ENCODE measurements at regions not wholly inside any gene's neighbourhood (a gene's known extent, or its start where the extent isn't known, plus 50 kb on each side); places are given as distances from the start of the nearest gene placed in this dataset.

GRCh38 chr1:195960580-195960979 lies 647.7 kb downstream of the KCNT2 start:
- no peaks in the 10 kb centered on the region for H3K27me3 ChIP-seq (ENCODE audit: low read depth, low read length)
- no peak overlapping the region for H3K4me3 ChIP-seq (ENCODE audit: low read depth in 1 of 2, low read length in 2 of 2)
- no peaks in the 10 kb centered on the region for H3K9me3 ChIP-seq (ENCODE audit: control insufficient read depth in 1 of 2, low read length in 2 of 2)
- no peak overlapping the region for H3K27ac ChIP-seq (ENCODE audit: low read length)
- H3K36me3 ChIP-seq (ENCODE audit: control insufficient read depth in 1 of 2, insufficient read depth in 2 of 2, low read length in 2 of 2): no peaks in the 10 kb centered on the region
- H3K4me1 ChIP-seq (ENCODE audit: control insufficient read depth in 1 of 2, insufficient read depth in 2 of 2, low read length in 2 of 2): no peaks in the 10 kb centered on the region

DNA sequence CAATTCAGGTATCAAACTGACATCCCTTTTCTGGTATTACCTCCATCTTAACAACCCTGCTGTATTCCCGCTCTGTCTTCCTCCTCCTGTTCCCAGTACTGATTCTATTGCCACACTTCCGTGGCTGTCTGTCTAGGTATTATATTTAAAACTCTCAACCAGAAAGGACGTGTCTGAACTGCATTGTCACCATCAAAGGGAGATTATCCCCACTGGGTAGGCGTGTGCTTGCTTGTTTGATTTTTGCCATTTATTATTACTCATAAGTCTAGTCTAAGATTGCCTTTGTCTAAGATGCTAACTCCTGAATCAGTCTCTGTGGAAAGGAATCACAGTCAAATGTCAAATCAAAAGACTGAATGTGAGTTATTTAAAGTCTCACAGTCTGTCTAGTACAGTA lies 650.1 kb downstream of the KCNT2 start:
- Histone ChIP-seq H3K4me3 (ENCODE audit: low read depth in 1 of 2, low read length in 2 of 2) (no peak overlapping the region), H3K4me1 (ENCODE audit: control insufficient read depth in 1 of 2, insufficient read depth in 2 of 2, low read length in 2 of 2) (no peaks in the 10 kb centered on the region), H3K27me3 (ENCODE audit: low read depth, low read length) (no peaks in the 10 kb centered on the region), H3K9me3 (ENCODE audit: control insufficient read depth in 1 of 2, low read length in 2 of 2) (no peaks in the 10 kb centered on the region), H3K36me3 (ENCODE audit: control insufficient read depth in 1 of 2, insufficient read depth in 2 of 2, low read length in 2 of 2) (no peaks in the 10 kb centered on the region), H3K27ac (ENCODE audit: low read length) (no peak overlapping the region)

DNA sequence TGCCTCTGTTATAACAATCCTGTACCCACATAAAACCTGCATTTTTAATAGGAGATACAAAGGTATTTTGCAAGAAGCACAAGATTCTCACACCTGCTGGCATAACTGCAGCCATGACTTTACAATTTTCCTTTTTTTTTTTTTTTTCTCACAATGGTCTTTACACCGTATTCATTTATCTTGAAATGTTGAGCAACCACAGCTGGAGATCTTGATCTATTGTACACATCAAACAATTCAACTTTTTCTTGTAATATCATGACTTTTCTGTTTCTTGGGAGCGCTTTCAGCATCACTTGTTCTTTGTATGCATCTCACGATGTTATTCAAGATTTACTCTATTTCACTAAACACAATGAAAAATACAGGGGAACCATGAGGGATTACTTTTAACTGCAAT lies 651.4 kb downstream of the KCNT2 start:
- H3K4me1 ChIP-seq (ENCODE audit: control insufficient read depth in 1 of 2, insufficient read depth in 2 of 2, low read length in 2 of 2): no peaks in the 10 kb centered on the region
- H3K4me3 ChIP-seq (ENCODE audit: low read depth in 1 of 2, low read length in 2 of 2): no peak overlapping the region
- H3K27ac ChIP-seq (ENCODE audit: low read length): no peak overlapping the region
- H3K36me3 ChIP-seq (ENCODE audit: control insufficient read depth in 1 of 2, insufficient read depth in 2 of 2, low read length in 2 of 2): no peaks in the 10 kb centered on the region
- no peaks in the 10 kb centered on the region for H3K27me3 ChIP-seq (ENCODE audit: low read depth, low read length)
- H3K9me3 ChIP-seq (ENCODE audit: control insufficient read depth in 1 of 2, low read length in 2 of 2): no peaks in the 10 kb centered on the region

DNA sequence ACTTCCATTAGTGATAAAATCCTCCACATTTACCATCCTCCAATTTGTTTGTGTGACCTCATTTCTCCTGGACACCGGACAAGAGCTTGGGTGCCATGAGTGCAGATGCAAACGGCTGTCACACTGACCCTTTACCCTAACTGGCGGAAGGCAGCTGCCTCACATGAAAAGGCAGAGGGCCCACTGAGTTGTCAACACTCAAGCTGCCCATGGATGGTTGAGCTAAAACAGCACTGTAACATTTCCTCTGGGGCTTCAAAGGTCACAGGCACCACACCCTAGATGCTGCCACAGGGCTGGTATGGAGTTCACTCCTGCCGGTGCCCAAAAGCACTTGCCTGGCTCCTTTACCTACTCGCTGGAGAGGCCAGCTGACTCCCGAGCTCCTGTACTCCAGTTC lies 653.4 kb downstream of the KCNT2 start:
- no peaks in the 10 kb centered on the region for H3K36me3 ChIP-seq (ENCODE audit: control insufficient read depth in 1 of 2, insufficient read depth in 2 of 2, low read length in 2 of 2)
- H3K4me1 ChIP-seq (ENCODE audit: control insufficient read depth in 1 of 2, insufficient read depth in 2 of 2, low read length in 2 of 2): no peaks in the 10 kb centered on the region
- no peak overlapping the region for H3K27ac ChIP-seq (ENCODE audit: low read length)
- H3K9me3 ChIP-seq (ENCODE audit: control insufficient read depth in 1 of 2, low read length in 2 of 2): no peaks in the 10 kb centered on the region
- no peaks in the 10 kb centered on the region for H3K27me3 ChIP-seq (ENCODE audit: low read depth, low read length)
- no peak overlapping the region for H3K4me3 ChIP-seq (ENCODE audit: low read depth in 1 of 2, low read length in 2 of 2)

DNA sequence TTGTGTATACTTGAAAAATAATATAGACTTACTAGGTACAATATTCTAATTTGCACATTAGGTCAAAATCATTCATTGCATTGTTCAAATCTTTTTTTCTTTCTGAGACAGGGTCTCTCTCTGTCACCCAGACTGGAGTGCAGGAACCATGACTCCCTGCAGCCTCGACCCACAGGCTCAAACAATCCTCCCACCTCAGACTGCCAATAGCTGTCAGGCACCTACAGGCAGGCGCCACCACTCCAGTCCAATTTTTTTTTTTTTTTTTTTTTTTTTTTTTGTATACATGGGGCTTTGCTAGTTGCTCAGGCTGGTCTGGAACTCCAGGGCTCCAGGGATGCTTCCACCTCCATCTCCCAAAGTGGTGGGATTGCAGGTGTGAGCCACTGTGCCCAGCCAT lies 656.9 kb downstream of the KCNT2 start:
- Histone ChIP-seq H3K27me3 (ENCODE audit: low read depth, low read length) (no peaks in the 10 kb centered on the region), H3K4me1 (ENCODE audit: control insufficient read depth in 1 of 2, insufficient read depth in 2 of 2, low read length in 2 of 2) (no peaks in the 10 kb centered on the region), H3K27ac (ENCODE audit: low read length) (no peak overlapping the region), H3K9me3 (ENCODE audit: control insufficient read depth in 1 of 2, low read length in 2 of 2) (no peaks in the 10 kb centered on the region), H3K36me3 (ENCODE audit: control insufficient read depth in 1 of 2, insufficient read depth in 2 of 2, low read length in 2 of 2) (no peaks in the 10 kb centered on the region), H3K4me3 (ENCODE audit: low read depth in 1 of 2, low read length in 2 of 2) (no peak overlapping the region)

- no peaks in the 10 kb centered on the region for H3K27me3 ChIP-seq (ENCODE audit: low read depth, low read length)
- H3K4me1 ChIP-seq (ENCODE audit: control insufficient read depth in 1 of 2, insufficient read depth in 2 of 2, low read length in 2 of 2): no peaks in the 10 kb centered on the region
- no peaks in the 10 kb centered on the region for H3K36me3 ChIP-seq (ENCODE audit: control insufficient read depth in 1 of 2, insufficient read depth in 2 of 2, low read length in 2 of 2)
- no peak overlapping the region for H3K27ac ChIP-seq (ENCODE audit: low read length)
- no peaks in the 10 kb centered on the region for H3K9me3 ChIP-seq (ENCODE audit: control insufficient read depth in 1 of 2, low read length in 2 of 2)
- H3K4me3 ChIP-seq (ENCODE audit: low read depth in 1 of 2, low read length in 2 of 2): no peak overlapping the region
These were observed 659.9 kb downstream of the KCNT2 start for GRCh38 chr1:195948123-195948895.

DNA sequence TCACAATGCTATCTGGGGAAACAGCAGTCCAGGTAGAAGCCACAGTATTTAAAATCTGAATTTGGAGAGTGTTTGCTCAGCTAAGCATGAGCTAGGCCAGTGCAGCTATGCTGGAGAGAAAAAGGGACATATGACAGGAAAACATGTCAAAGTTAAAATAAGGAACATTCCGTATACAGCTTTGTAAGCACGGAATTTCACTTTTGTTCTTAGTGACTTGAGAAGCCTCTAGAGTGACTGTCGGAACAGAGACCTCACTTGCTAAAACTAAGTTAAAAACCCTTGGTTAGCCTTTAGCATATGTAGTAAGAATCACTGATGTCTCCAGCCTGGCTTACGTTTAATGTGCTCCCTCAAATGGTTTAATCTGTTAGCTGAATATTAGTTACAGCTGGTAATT lies 661.7 kb downstream of the KCNT2 start:
- Histone ChIP-seq H3K9me3 (ENCODE audit: control insufficient read depth in 1 of 2, low read length in 2 of 2) (no peaks in the 10 kb centered on the region), H3K4me3 (ENCODE audit: low read depth in 1 of 2, low read length in 2 of 2) (no peak overlapping the region), H3K27ac (ENCODE audit: low read length) (no peak overlapping the region), H3K4me1 (ENCODE audit: control insufficient read depth in 1 of 2, insufficient read depth in 2 of 2, low read length in 2 of 2) (no peaks in the 10 kb centered on the region), H3K27me3 (ENCODE audit: low read depth, low read length) (no peaks in the 10 kb centered on the region), H3K36me3 (ENCODE audit: control insufficient read depth in 1 of 2, insufficient read depth in 2 of 2, low read length in 2 of 2) (no peaks in the 10 kb centered on the region)

GRCh38 chr1:195941795-195942194 lies 666.4 kb downstream of the KCNT2 start:
- no peak overlapping the region for H3K4me3 ChIP-seq (ENCODE audit: low read depth in 1 of 2, low read length in 2 of 2)
- H3K27ac ChIP-seq (ENCODE audit: low read length): no peak overlapping the region
- H3K36me3 ChIP-seq (ENCODE audit: control insufficient read depth in 1 of 2, insufficient read depth in 2 of 2, low read length in 2 of 2): no peaks in the 10 kb centered on the region
- H3K9me3 ChIP-seq (ENCODE audit: control insufficient read depth in 1 of 2, low read length in 2 of 2): no peaks in the 10 kb centered on the region
- no peaks in the 10 kb centered on the region for H3K4me1 ChIP-seq (ENCODE audit: control insufficient read depth in 1 of 2, insufficient read depth in 2 of 2, low read length in 2 of 2)
- H3K27me3 ChIP-seq (ENCODE audit: low read depth, low read length): no peaks in the 10 kb centered on the region

DNA sequence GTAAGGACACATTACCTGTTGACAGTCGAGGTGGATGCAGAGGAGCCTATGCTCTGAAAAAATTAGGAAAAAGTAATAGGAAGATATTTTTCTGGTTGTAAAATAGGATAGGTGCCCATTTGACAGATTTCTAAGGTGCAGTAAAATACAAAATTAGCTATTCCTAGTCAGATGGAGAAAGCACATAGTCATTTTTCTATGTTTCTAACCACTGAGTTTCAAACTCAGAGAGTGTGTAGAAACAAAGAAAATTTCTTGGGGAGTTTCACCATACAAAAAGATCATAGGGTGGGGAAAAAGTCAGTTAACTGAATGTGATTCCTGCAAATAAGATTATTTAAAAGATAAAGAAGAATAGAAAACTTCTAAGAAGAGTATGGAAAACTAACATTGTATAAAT lies 666.9 kb downstream of the KCNT2 start:
- no peaks in the 10 kb centered on the region for H3K4me1 ChIP-seq (ENCODE audit: control insufficient read depth in 1 of 2, insufficient read depth in 2 of 2, low read length in 2 of 2)
- H3K9me3 ChIP-seq (ENCODE audit: control insufficient read depth in 1 of 2, low read length in 2 of 2): no peaks in the 10 kb centered on the region
- H3K27me3 ChIP-seq (ENCODE audit: low read depth, low read length): no peaks in the 10 kb centered on the region
- no peak overlapping the region for H3K4me3 ChIP-seq (ENCODE audit: low read depth in 1 of 2, low read length in 2 of 2)
- H3K27ac ChIP-seq (ENCODE audit: low read length): no peak overlapping the region
- no peaks in the 10 kb centered on the region for H3K36me3 ChIP-seq (ENCODE audit: control insufficient read depth in 1 of 2, insufficient read depth in 2 of 2, low read length in 2 of 2)

GRCh38 chr1:195939844-195940243 lies 668.4 kb downstream of the KCNT2 start:
- Histone ChIP-seq H3K9me3 (ENCODE audit: control insufficient read depth in 1 of 2, low read length in 2 of 2) (no peaks in the 10 kb centered on the region), H3K27ac (ENCODE audit: low read length) (no peak overlapping the region), H3K36me3 (ENCODE audit: control insufficient read depth in 1 of 2, insufficient read depth in 2 of 2, low read length in 2 of 2) (no peaks in the 10 kb centered on the region), H3K27me3 (ENCODE audit: low read depth, low read length) (no peaks in the 10 kb centered on the region), H3K4me3 (ENCODE audit: low read depth in 1 of 2, low read length in 2 of 2) (no peak overlapping the region), H3K4me1 (ENCODE audit: control insufficient read depth in 1 of 2, insufficient read depth in 2 of 2, low read length in 2 of 2) (no peaks in the 10 kb centered on the region)

DNA sequence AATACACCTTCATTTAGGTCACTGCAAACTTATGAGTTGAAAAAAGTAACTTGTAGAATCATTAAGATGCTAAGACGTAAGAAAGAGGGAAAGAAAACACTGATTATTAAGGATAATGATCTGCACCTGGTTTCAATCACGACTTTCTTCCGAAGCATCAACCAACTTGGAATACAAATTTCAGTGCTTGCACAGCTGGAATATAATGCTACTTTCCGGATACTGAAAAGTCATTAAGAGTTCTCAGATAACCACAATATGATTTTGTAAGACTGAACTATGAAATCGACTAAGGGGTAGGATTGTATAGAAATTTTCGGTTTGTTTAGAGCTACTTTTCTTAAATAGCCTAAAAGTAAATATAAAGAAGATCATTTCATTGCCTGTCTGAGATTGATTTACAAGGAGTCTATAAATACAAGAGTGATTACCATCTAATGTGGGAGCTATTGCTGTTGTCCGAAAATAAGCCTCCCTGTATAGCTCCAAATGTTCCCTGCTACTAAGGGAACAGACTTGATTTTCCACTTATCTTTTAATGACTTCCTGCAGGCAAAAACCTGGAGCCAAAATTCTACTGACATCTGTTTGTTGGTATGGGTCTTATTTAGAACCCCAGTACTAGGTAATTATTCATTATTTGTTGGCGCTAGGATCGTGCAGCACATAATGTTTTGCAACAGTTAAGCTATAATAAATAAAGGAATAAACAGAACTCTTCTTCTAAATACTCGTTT lies 673.3 kb downstream of the KCNT2 start:
- Histone ChIP-seq H3K27ac (ENCODE audit: low read length) (no peak overlapping the region), H3K9me3 (ENCODE audit: control insufficient read depth in 1 of 2, low read length in 2 of 2) (no peaks in the 10 kb centered on the region)

DNA sequence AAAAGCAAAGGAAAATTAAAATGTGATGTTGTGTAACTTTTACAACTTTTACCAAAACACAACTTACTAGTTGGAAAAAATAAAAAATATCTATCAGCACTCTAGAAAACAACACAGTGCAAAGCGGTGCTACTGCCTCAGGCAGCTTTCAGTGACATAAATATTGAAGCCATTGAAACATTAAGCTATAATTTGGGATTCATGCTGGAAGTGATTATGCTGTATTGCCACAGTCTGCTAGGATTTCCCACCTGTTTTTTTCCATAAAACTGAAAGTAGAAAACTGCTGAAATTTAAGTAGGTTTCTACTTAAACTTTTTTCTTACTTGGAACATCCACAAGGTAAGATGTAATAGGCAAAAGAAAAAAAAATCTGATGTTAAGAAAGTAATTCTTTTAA lies 674.4 kb downstream of the KCNT2 start:
- Histone ChIP-seq H3K27ac (ENCODE audit: low read length) (no peak overlapping the region), H3K36me3 (ENCODE audit: control insufficient read depth in 1 of 2, insufficient read depth in 2 of 2, low read length in 2 of 2) (no peaks in the 10 kb centered on the region), H3K9me3 (ENCODE audit: control insufficient read depth in 1 of 2, low read length in 2 of 2) (no peaks in the 10 kb centered on the region), H3K4me3 (ENCODE audit: low read depth in 1 of 2, low read length in 2 of 2) (no peak overlapping the region), H3K27me3 (ENCODE audit: low read depth, low read length) (no peaks in the 10 kb centered on the region), H3K4me1 (ENCODE audit: control insufficient read depth in 1 of 2, insufficient read depth in 2 of 2, low read length in 2 of 2) (no peaks in the 10 kb centered on the region)

More for the DNA sequence above, 673.3 kb downstream of the KCNT2 start:
- Histone ChIP-seq H3K36me3 (ENCODE audit: control insufficient read depth in 1 of 2, insufficient read depth in 2 of 2, low read length in 2 of 2) (no peaks in the 10 kb centered on the region), H3K4me3 (ENCODE audit: low read depth in 1 of 2, low read length in 2 of 2) (no peak overlapping the region), H3K27me3 (ENCODE audit: low read depth, low read length) (no peaks in the 10 kb centered on the region), H3K4me1 (ENCODE audit: control insufficient read depth in 1 of 2, insufficient read depth in 2 of 2, low read length in 2 of 2) (no peaks in the 10 kb centered on the region)
